Activated T-helper 1 cell treated with anti-CD3 and anti-CD28 coated beads, Interleukin-12 subunit alpha, Interleukin-12 subunit beta, Interleukin-2, Interleukin-4 antibody, amounts not matched to agents 30 ng/mL and 10 ng/mL and 1 ng/mL, durations not matched to agents 14 hours and 24 hours and 36 hours (primary cell): ENCODE measurements at regions not wholly inside any gene's neighbourhood (a gene's known extent, or its start where the extent isn't known, plus 50 kb on each side); places are given as distances from the start of the nearest gene placed in this dataset.

Experiments used
- DNase-seq: peaks from one replicate; pipeline ENCODE4 v3.0.0; 2021; ENCODE audit warnings: low spot score
- H3K27ac Mint-ChIP-seq: one replicate; pipeline ENCODE4 v1.8.0; 2021; ENCODE audit warnings: mild to moderate bottlenecking, mixed read lengths
- H3K27me3 Mint-ChIP-seq: one replicate; pipeline ENCODE4 v1.8.0; 2022; ENCODE audit warnings: mild to moderate bottlenecking, moderate library complexity, mixed read lengths; ENCODE audit not compliant: insufficient read depth
- H3K36me3 Mint-ChIP-seq: one replicate; pipeline ENCODE4 v1.8.0; 2021; ENCODE audit warnings: low read depth, mixed read lengths
- H3K4me1 Mint-ChIP-seq: one replicate; pipeline ENCODE4 v1.8.0; 2021; ENCODE audit warnings: low read depth, mixed read lengths
- H3K4me3 Mint-ChIP-seq: one replicate; pipeline ENCODE4 v1.8.0; 2021; ENCODE audit warnings: mild to moderate bottlenecking, moderate library complexity, mixed read lengths
- H3K9me3 Mint-ChIP-seq: one replicate; pipeline ENCODE4 v1.8.0; 2021; ENCODE audit warnings: mixed read lengths
- intact Hi-C: fragments of 100-400 bp; cut with micrococcal nuclease; formaldehyde crosslinking; loops from one replicate; pipeline ENCODE4 v1.15.1; 2024

DNA sequence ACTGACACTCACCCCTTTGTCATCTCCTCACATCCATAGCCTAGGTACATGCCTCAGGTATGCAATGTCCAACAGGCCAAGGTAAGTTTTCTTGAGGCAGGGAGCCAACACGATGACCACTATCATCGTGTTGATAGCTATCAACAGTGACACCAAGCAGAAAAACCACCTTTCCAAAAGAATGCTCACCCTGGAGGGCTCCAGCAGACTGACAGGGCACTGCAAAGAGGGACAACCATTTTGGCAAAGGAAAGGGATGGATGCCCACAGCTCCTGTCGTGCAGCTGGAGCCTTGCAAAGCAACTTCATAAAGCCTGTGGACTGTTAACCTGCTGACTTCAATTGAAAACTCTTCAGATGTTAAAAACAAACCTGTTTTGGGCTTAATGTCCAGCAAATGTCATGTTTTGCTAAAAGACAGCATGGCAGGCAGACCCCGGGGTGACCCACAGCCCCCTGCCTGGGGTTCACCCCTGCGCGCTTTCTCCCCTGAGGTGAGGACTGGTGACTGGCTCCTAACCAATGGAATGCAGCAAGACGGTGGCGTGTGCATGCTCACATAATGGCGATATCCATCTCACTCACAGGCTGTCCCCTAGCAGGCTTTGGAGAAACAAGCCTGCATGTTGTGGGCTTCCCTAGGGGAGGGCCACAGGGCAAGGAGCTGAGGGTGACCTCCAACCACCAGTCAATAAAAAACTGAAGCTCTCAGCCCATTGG, 293.8 kb downstream of the TCERG1L start:
- H3K9me3 Mint-ChIP-seq, result no peaks in the 10 kb centered on the region
- no peaks in the 10 kb centered on the region for H3K36me3 Mint-ChIP-seq
- no peak for DNase-seq
- no peaks in the 10 kb centered on the region for H3K4me1 Mint-ChIP-seq
- no peak overlapping the region for H3K27ac Mint-ChIP-seq
- H3K27me3 Mint-ChIP-seq, result peaks cover 3% of the 10 kb centered on the region
- H3K4me3 Mint-ChIP-seq, result no peak overlapping the region
- intact Hi-C loops, result no loop called here

DNA sequence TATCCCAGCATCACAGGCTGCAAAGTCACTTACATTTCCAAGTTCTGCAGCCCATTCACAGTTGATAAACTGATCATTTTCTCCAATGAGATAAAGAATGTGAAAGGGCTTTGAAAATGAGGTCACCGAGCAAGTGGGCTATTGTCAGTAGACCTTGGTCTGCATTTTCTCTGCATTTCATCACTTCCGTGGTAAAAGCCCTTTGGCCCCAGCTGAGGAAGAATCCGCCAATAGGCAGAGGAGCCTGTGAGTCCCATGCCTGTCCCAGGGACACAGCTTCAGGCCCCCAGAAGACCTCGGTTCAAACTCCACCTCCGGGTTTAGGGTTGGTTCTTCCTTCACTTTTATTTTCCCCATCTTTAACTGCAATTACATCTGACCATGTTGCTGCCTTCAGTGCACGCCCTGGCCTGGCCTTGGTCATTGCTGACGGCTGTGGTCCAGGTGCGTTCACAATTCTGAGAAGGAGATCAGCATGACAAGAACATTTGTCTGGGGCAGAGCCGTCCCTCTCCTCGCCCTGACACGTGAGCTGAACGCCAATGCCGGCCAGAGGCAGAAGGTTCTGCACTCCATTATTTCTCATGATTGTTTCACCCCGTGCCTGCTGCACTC, 292.5 kb downstream of the TCERG1L start:
- DNase-seq, result no peak
- Mint-ChIP-seq H3K4me3 (no peak overlapping the region), H3K27me3 (peaks cover 3% of the 10 kb centered on the region), H3K4me1 (no peaks in the 10 kb centered on the region), H3K36me3 (no peaks in the 10 kb centered on the region), H3K9me3 (no peaks in the 10 kb centered on the region), H3K27ac (no peak overlapping the region)
- intact Hi-C loops, result no loop called here

DNA sequence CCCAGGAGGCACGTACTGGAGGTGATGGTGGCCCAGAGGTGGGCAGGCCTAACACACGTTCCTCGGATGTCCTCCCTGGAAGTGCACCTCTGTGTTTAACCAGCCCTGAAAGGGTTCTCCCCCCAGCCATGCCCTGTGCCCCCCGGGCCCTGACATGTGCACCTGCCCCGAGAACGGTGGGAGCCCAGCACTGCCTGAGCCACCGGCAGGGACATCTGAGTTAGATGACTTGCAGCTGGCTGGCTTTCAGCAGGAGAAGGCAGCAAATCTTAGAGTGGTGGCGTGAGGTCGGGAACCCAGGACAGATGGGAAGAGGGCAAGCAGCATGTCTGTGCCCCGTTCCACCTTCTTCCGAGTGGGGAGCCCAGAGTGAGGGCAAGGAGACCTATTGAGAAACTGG, 291.8 kb downstream of the TCERG1L start:
- intact Hi-C loops, result no loop called here
- H3K27ac Mint-ChIP-seq, result no peak overlapping the region

GRCh38 chr10:131020775-131021174, 290.7 kb downstream of the TCERG1L start:
- no peak overlapping the region for H3K27ac Mint-ChIP-seq
- no peaks in the 10 kb centered on the region for H3K36me3 Mint-ChIP-seq
- intact Hi-C loops, result no loop called here
- H3K9me3 Mint-ChIP-seq, result no peaks in the 10 kb centered on the region
- H3K4me3 Mint-ChIP-seq, result no peak overlapping the region
- no peak for DNase-seq
- peaks cover 3% of the 10 kb centered on the region for H3K27me3 Mint-ChIP-seq
- no peaks in the 10 kb centered on the region for H3K4me1 Mint-ChIP-seq

More for the DNA sequence above, 291.8 kb downstream of the TCERG1L start:
- Mint-ChIP-seq H3K9me3 (no peaks in the 10 kb centered on the region), H3K4me1 (no peaks in the 10 kb centered on the region), H3K4me3 (no peak overlapping the region), H3K27me3 (peaks cover 3% of the 10 kb centered on the region), H3K36me3 (no peaks in the 10 kb centered on the region)
- no peak for DNase-seq

DNA sequence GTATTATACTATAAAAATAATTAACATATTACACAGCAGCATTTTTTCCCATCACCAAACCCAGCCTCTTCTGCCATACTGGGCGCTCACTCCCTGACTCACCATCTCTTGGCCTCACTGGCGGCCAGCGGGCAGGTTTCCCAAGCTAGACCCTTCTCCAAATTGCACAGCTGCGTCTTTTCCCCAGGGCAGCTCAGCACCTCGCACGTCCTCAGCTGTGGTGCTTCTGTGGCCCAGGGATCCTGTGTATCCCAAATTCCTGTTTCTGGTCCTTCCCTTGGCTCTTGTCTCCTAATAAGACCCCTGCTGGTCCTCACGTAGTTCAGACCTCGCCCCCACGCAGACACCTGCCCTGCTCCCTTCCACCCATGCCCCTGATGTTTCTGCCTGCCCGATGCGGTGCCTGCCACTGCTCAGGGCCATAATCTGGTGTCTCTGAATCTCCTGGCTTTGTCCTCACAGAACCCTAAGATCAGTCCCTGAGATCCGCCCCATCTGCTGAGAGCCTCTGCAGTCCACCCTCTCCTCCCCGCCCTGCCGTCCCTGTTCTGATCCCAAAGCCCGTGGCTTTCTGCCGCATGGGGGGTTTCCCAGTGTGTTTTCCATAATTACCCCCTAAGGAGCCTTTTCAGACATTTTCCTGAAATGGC, 290.1 kb downstream of the TCERG1L start:
- no peak for DNase-seq
- Mint-ChIP-seq H3K4me1 (no peaks in the 10 kb centered on the region), H3K36me3 (no peaks in the 10 kb centered on the region), H3K4me3 (no peak overlapping the region), H3K9me3 (no peaks in the 10 kb centered on the region), H3K27ac (no peak overlapping the region), H3K27me3 (peaks cover 3% of the 10 kb centered on the region)
- intact Hi-C loops, result no loop called here

GRCh38 chr10:131021969-131022368, 289.6 kb downstream of the TCERG1L start:
- Mint-ChIP-seq H3K36me3 (no peaks in the 10 kb centered on the region), H3K4me1 (no peaks in the 10 kb centered on the region), H3K27me3 (no peaks in the 10 kb centered on the region), H3K9me3 (no peaks in the 10 kb centered on the region), H3K4me3 (no peak overlapping the region), H3K27ac (no peak overlapping the region)
- intact Hi-C loops, result no loop called here
- no peak for DNase-seq

GRCh38 chr10:131022369-131022768, 289.2 kb downstream of the TCERG1L start:
- no peaks in the 10 kb centered on the region for H3K9me3 Mint-ChIP-seq

DNA sequence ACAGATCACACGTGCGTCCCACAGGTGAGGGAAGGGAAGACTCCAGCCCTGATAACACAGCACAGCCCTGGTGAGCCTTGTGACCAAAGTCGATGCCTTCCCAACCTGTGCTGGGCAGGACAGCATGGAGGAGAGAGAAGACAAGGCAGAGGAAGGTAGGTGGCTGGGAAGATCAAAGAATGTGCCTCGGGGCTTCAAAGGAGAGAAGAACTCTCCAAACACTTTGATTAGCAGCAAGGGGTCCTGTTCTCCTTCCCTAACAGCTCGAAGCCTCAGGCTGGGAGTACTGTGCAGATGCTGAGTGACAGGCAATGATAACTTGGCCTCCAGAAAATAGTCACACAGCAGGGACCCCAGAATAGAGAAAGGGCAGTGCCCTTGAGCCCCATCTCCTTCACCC, 288.5 kb downstream of the TCERG1L start:
- no peak for DNase-seq
- Mint-ChIP-seq H3K9me3 (no peaks in the 10 kb centered on the region), H3K4me3 (no peak overlapping the region), H3K36me3 (no peaks in the 10 kb centered on the region), H3K27me3 (no peaks in the 10 kb centered on the region), H3K27ac (no peak overlapping the region), H3K4me1 (no peaks in the 10 kb centered on the region)
- intact Hi-C loops, result no loop called here

More at GRCh38 chr10:131022369-131022768, 289.2 kb downstream of the TCERG1L start:
- H3K4me1 Mint-ChIP-seq, result no peaks in the 10 kb centered on the region
- no peaks in the 10 kb centered on the region for H3K36me3 Mint-ChIP-seq
- DNase-seq, result no peak
- intact Hi-C loops, result no loop called here
- H3K27ac Mint-ChIP-seq, result no peak overlapping the region
- H3K27me3 Mint-ChIP-seq, result no peaks in the 10 kb centered on the region
- no peak overlapping the region for H3K4me3 Mint-ChIP-seq

GRCh38 chr10:131024259-131025131, 287.0 kb downstream of the TCERG1L start:
- DNase-seq, result no peak
- no peaks in the 10 kb centered on the region for H3K4me1 Mint-ChIP-seq
- intact Hi-C loops, result no loop called here
- H3K36me3 Mint-ChIP-seq, result no peaks in the 10 kb centered on the region
- no peaks in the 10 kb centered on the region for H3K9me3 Mint-ChIP-seq
- H3K27me3 Mint-ChIP-seq, result no peaks in the 10 kb centered on the region
- no peak overlapping the region for H3K4me3 Mint-ChIP-seq
- H3K27ac Mint-ChIP-seq, result no peak overlapping the region

GRCh38 chr10:131025333-131025732, 286.2 kb downstream of the TCERG1L start:
- Mint-ChIP-seq H3K27ac (no peak overlapping the region), H3K36me3 (no peaks in the 10 kb centered on the region), H3K27me3 (no peaks in the 10 kb centered on the region), H3K9me3 (no peaks in the 10 kb centered on the region), H3K4me3 (no peak overlapping the region), H3K4me1 (no peaks in the 10 kb centered on the region)
- no peak for DNase-seq
- intact Hi-C loops, result no loop called here

- Mint-ChIP-seq H3K36me3 (no peaks in the 10 kb centered on the region), H3K27me3 (no peaks in the 10 kb centered on the region), H3K4me1 (no peaks in the 10 kb centered on the region), H3K4me3 (no peak overlapping the region), H3K27ac (no peak overlapping the region), H3K9me3 (no peaks in the 10 kb centered on the region)
- intact Hi-C loops, result no loop called here
- DNase-seq, result no peak
Observed at GRCh38 chr10:131027256-131027655, 284.3 kb downstream of the TCERG1L start.

DNA sequence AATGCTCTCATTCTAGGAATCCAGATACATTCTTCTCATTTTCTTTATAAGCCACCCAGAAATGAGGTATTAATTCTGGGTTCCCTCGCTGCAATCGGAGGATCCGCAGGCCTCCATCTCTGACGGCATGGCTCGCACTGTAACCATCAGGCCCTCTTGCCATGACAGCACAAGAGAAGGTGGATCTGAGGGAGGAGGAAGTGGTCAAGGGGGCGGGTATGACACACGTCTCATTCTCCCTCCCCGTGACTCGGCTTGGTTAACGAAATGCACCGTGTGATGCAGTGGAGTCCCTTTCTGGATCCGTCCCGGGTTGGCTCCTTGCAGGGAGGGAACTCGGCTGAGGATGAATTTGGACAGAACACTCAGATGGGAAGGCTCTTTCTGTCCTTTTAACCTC, 280.2 kb downstream of the TCERG1L start:
- H3K36me3 Mint-ChIP-seq, result no peaks in the 10 kb centered on the region
- H3K4me1 Mint-ChIP-seq, result no peaks in the 10 kb centered on the region
- intact Hi-C loops, result no loop called here
- H3K27ac Mint-ChIP-seq, result no peak overlapping the region
- no peaks in the 10 kb centered on the region for H3K27me3 Mint-ChIP-seq
- no peak for DNase-seq
- H3K4me3 Mint-ChIP-seq, result no peak overlapping the region
- no peaks in the 10 kb centered on the region for H3K9me3 Mint-ChIP-seq
